HG02870 (cell line): ENCODE measurements at regions not wholly inside any gene's neighbourhood (a gene's known extent, or its start where the extent isn't known, plus 50 kb on each side); places are given as distances from the start of the nearest gene placed in this dataset.

Experiments used
- ATAC-seq: cut with Tn5 transposase; IDR thresholded peaks from one replicate; pipeline ENCODE4 v1.9.1; 2021; ENCODE audit warnings: mild to moderate bottlenecking, moderate library complexity; ENCODE audit not compliant: unreplicated experiment

DNA sequence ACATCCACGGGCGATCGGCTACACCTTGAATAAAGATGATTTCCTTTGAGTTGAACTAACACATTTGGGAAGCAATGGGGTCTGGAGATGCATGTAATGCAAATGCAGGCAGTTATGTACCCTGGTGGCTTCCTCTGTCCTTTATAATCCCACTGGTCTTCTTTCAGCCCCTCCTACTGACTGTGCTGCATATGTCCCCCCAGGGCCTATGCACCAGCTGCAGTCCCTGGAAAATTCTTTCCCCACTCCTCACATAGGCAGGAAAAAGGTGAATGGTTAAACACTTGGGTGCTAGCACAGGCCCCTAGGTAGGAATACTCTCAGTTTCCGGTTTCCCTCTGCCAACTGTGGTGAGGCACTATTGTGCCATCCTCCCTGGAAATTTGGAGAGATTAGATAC, 294.8 kb upstream of the SOX5 start:
- ATAC-seq = no peak

DNA sequence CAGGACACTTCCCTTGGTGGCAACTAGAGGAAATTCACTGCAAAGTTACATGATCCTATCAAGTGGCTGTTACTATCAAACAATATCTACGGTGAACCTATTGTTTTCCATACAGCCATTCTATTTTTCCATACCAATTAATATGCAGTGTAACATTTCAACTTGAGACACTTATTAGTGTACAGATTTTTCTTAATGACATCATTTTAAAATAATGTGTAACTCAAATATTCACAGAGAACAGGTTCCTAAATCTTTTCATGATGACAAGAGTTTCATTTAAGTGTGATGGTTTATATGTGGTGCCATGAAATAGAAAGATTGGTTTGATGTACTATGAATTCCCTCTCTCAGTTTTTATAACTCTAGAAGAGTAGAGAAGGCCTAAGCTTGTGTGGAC, 291.2 kb upstream of the SOX5 start:
- ATAC-seq = no peak

DNA sequence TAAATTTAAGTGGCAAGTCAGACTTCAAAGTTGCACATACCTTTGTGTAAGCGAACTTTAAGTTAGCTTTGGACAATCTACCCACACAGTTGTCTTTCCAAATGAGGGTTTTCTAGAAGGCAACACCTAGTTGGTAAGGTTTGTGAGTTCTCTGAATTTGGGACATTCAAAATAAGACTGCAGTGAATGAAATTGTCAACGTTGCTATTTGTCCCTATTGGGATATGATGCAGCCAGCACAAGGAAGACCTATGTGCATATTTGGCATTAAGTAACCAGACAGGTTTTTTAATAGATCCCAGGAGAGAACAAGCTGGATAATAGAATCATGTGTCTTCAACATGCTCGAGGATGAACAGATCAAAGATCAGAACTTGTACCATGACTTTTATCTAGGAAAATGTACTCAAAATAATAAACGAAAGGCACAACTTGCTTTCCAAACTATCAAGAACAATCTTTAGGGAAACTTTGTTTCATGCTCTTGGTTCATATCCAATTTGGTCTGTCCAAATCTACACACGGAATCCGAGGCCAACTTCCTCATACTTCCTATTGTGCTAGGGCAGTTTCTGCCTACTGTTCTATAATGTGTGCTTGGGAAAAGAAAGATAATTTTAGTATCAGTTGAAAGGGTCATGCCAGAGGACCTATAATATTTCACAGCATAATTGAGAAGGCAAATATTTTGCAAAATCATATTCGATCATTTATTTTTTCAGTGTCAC, 284.2 kb upstream of the SOX5 start:
- ATAC-seq = no peak

DNA sequence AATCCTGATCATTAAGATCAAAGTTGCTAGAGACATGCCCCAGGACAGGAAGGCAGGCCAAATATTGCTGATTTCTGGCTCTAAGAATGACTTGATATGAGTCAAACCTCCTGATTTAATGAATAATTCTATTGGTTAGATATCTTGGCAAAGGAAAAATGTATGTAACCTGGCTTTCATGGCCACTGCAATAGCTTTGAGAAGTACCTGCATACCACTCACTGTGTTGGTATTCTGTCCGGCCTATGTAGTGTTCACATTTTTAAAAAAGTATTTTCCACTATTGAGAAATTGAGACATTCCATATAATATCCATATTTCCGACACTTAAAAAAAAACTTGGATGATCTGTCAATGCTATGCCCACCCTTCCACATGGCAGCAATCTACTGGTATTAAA, 283.1 kb upstream of the SOX5 start:
- ATAC-seq = no peak

DNA sequence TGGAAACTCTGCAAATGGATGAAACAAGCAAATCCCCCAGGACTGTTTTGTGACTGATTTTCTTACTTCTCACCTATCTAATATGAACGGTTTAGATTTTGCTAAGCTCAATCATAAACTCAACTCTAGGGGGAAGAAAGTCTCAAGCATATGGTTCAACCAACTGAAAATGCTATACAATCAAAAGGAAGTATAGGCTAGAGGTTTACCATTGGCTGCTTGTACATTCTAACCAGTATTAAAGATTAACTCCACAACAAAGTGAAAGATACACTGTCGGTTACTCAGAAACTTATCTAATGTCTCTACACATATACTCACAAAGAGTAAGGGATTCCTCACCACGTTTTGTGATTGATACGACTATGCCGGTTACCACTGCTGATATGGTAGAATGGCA, 281.8 kb upstream of the SOX5 start:
- ATAC-seq = no peak

DNA sequence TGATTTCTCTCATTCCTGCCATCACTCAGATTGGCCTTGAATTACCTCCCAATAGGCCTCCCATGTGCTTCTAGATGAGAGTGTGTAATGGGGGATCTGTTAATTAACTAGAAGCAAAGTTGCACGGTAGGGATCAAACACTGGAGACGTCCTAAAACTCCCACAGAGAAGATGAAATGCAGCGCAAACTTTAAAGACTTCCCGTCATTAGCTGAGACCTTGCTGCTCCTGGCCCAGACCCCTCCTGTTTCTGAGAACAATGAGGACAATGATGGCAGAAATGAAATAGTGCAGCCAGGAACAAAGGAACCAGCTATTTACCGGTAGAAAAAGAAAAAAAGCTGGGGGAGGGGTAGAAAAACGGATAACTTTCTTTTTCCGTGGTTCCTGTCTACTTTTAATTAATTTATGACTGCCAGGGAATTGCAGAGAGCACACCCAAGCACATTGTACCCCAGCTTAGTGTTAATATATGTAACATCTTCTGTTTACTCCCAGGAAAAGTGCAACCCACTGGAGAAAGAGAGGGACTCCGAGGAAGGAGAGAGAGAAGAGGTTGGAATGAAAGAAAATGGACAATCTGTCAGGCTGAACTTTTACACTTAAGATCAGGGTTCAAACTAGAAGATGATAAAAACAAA, 280.7 kb upstream of the SOX5 start:
- no peak for ATAC-seq

DNA sequence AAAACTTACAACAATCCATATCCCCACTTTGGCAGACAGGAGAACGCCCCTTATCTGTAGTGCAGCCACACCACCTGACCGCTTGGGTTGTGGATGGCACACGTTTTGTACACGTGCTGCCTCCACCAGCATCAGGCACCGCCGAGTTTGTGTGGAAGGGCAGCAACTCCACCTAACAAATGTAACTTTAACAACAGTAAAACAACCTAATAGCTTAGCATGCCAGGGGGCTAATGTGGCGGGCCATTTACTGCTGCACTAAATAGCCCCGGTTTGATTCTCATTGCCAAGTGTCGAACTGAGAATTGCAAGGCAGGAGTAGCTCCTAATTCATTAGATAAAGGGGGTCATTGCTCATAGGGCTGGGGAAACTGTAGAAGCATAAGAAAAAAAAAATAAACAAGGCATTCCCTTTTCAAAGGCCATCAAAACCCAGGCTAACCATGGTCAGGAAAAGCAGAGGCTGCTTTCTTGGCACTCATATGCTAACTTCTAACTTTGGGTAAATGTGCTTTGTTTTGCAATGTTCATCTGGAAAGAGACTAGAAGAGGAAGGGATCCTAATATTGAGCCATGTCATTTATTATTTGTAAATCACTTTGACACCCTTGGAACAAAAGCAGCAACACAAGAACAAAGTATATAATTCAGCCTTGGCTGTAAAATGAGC, 279.7 kb upstream of the SOX5 start:
- no peak for ATAC-seq

DNA sequence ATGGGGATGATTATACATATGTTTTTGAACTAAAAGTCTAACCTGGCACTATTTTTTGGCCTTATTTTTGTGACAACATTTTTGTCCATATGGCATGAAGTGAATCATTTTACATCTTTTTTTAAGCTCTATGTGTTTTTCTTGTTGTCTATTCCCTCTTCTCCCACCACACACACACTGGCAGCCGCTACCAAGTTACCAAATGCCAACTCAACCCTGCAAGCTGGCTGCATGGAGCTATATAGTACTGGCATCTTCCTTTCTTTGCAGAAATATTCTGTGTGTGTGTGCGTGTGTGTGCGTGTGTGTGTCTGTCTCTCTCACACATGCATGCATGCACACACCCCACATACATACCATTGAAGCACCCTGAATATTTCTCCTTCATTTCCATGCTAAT, 278.9 kb upstream of the SOX5 start:
- no peak for ATAC-seq

DNA sequence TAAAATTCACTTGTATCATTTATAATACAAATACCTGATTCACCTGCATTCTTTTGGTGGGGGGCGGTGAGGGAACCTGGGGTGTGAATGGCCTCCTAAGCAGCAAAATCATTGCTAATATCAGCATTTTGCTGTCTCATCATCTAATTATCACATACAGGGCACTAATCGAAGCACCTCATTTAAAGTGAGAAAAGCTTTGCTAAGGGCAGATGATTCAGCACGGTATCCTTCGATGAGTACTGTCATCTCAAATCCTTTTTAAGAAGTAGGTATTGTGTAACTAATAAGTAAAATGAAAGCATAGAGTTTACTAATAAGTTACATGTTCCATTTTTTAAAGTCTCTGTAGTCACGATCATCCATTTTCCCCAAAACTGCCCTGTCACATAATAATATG, 278.1 kb upstream of the SOX5 start:
- ATAC-seq = no peak

DNA sequence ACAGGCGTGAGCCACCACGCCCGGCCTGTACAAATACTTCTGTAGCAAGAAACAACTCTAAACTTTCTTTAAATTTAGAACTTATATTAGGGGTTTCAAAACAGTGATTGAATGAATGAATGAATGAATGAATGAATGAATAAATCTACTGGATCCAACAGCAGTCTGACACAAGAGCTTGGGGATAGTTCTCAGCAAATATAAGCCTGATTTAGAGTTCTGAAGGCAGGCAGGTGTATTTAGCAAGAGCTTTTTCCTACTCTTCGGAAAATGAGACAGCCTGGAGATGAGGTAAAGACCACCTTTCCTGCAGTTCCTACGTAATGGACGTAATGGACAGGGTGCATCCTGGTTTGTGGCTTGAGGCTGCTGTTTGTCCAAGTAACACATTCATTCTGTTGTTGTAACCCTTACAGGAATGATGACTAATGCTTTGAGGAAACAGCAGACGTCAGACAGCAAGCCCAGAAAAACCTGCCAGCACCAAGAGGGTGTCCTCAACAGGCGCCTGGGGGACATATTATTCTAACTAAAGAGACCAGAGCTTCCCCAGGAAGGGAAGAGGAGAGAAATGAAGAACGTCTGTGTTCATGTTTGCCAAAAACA, 277.4 kb upstream of the SOX5 start:
- no peak for ATAC-seq

DNA sequence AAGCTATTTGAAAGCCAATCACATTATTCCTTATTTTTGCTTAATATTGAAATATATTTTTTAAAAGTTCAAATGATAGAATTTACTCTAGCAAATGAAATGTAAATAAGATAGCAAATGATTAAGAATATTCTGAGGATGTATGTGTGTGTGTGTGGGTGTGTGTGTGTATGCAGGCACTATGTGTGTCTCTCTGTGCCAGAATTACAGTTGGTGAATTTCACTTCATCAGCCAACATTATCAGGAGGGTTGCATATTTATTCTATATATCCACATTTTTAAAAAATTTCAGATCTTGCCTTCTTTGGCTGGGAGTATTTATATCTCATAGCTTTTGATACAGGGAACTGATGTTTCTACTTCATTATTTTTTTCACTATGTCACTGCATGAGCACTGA, 274.9 kb upstream of the SOX5 start:
- ATAC-seq = no peak

DNA sequence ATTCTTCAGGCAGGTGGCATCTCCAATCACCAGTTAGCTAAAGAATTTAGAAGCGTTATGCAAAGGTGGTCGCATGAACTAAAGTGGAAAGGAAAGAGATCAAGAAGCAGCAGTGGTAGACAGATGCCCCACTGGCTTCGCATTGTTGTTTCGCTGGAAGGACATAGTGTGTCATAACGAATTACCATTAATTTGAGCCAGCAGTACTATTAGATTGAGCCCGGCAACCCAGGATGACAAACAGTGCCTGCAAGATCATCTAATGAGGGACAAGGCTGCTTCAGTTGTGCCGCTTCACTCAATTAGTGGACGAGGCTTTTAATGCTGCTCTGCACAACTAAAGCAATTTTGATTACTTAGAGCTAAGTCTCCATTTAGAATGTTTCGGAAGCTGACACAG, 274.5 kb upstream of the SOX5 start:
- no peak for ATAC-seq

DNA sequence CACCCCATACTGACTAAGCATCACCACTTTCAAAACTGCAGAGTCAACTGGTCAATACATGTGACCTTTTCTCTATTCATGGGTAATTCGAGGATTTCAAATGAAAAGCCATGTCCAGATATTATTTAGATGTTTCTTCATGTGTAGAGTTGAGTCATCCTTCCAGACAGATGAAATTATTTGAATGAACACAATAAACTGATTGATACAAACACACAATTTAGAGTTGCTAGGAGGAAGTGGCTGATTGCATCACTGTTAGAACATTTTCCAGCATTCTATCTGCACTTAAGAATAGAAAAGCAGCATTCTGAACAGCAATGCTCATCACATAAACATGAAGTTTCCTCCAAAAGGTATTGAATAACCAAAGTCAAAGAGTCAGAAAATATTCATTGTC, 273.5 kb upstream of the SOX5 start:
- no peak for ATAC-seq

DNA sequence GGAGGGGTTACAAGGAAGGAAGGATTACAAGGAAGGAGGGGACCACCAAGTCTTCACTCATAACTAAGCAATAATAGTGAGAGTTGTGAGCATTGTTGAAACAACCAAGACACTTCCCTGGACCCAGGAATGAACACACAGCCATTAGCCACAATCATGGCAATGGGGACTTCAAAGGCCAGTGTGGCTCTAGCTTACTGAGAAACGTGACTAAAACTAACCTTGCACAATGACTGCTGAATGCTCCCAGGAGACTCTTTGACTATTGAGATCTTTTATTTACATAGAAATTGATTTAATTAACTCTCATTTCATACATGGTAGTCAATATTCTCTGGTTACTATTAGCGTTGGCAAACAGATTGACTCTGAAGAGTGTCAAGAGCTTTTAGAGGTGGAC, 263.0 kb upstream of the SOX5 start:
- no peak for ATAC-seq

DNA sequence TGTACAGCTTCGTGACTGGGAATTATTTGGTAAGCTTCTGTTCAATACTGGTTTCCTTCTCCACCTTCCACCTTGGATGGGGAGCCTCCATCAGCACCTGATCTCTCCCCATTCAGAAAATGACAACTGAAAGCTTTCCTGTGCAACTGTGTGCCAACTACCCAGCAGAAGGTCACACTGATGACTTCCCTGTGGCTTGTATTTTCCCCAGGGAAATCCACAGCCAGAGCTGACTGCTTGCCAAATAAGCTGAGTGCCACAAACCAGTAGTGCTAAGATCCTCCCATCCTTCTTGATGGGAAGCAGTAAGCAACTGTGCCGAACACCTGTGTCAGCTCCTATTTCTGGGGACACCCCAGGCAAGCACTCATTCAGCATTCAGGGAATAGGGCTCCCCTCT, 257.2 kb upstream of the SOX5 start:
- ATAC-seq = no peak

DNA sequence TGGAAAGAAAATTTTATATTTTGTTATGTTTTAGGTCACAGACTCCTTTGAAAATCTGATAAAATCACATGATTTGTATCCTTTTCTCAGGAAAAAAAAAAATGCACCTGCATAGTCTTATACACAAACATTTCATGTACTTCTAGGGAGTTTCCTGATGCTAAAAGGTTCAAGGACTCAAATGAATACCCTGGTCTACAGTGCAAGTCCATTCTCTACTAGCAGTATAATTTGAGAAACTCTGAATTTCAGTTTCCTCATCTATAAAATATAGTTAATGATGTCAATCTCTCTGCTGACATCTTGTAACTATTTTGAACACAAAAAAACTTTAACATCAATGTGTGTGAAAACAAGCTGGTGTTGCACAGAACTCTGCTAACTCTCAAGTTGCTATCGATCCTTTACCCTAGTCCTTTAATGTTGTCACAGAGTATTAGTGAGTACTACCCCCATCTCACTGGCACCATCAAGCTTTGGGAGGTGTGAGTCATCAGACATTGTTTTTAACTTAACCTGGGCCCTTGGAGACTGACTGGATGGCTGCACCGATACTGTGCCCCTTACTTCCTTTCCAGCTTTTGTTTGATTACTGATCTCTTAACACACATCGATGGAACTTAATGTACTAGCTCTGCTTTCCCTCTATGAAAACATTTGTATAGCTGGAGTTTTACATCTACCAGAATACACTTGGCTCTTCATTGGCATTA, 251.9 kb upstream of the SOX5 start:
- peak; percentile 46 for ATAC-seq

DNA sequence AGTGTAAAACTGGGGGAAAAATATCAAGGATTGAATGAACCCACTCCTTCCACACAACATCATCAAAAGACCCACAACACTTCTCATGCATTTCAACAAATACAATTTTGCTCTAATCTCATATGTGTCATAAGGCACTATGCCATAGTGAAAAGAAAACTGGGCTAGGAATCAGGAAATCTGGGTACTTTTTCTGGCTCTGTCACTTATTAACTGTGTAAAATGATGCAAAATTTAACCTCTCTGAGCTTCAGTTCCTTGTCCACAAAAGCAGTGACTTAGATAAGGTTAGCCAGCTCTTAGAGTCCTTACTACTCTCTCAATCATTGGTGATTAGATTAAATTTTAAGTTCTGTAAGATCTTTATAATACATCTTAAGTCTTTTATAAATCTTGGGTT, 250.5 kb upstream of the SOX5 start:
- no peak for ATAC-seq

DNA sequence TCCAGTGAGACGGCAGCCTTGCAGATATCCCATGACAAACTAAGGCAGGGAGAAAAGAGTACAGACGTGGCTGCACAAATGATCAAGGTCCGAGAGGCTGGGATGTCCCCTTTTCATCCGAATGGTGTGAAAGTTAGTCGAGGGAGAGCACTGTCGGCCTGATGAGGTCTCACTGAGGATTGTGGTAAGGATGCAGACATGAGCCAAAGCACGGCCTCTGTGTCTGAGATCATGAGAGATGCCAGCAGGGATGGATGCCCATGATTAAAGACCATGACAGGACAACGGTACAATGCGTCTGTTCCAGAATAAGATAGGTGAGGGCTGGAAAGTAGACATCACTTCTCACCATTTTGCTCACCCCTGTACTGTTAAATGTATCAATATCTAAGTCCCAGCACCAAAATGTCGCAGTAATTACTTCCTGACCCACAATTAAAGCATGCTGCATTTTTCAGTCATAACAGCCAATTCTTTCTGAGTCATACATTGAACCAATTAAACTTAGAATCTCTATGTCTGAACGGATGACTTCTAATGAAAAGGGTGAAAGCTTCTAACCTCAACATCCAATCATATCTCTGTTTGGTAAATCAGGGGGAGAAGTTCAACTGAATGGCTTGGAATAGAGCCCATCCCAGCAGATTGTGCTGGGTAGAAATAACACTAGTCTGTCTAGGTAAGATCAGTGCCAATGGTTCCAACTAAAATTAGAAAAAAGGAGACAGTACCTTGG, 249.6 kb upstream of the SOX5 start:
- peak; percentile 44 for ATAC-seq

DNA sequence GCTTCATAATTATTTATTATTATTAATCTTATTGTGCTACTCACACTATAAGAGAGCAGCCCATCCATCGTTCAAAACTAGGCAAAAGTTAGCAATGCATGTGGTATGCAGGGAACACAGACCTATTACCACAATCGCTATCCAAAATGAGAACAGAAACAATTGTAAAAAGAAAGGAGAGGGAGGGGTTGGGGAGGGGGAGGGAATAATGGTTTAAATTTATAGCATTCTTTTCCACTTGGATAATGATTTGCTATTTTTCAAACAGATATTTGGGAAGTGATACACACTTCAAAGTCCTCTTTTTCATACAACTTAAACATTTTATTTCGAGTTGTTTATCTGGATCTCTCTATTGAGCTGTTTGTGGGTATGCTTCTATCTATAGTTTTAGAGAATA, 248.6 kb upstream of the SOX5 start:
- ATAC-seq = no peak

DNA sequence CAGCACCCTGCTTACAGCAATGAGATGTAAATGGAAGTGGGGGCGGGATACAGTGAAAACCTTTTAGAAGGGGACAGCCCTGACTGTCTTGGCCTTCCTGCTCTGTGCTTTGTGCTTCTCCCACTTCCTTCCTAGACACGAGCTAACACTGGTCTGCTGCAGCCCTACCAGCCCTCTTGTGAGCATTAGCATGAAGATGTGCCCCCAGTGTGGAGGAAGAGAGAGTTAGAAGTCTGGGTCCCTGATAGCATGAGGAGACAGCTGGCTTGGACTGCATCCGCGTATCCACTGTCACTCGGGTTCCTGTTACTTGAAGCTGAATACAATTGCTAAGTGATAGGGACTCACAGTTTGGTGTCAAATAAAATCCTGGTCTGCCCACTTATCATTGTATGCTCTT, 248.1 kb upstream of the SOX5 start:
- no peak for ATAC-seq

DNA sequence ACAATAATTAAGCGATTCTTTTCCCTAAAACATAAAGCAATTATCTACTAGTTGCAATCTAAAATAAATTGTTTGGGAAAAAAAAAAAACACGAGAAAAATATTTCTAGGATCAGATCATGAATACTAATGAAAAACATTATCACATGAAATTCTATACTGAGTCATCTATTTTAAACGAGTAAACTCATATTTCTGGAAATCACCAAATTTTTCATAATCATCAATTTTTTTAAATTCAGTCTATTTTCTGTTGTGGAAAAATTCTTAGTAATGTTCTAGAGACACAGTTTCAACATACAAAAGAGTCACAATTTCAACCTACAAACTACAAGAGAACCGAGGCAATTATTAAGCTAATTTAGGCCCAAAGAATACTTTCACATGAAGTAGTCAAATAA, 245.6 kb upstream of the SOX5 start:
- ATAC-seq = no peak
